HS-27A (cell line): ENCODE measurements at regions not wholly inside any gene's neighbourhood (a gene's known extent, or its start where the extent isn't known, plus 50 kb on each side); places are given as distances from the start of the nearest gene placed in this dataset.
"Not testable (repeated sequence)": the region's sequence is repeated elsewhere in the genome, so short reads cannot be mapped to it uniquely, and the experiment has no call there.

Source experiments
- DNase-seq: peaks from one replicate; pipeline ENCODE4 v3.0.0-alpha.2; 2012; ENCODE audit warnings: low read depth, missing footprints

- DNase-seq = no peak
Observed at GRCh38 chr2:175755656-175756386, 246.2 kb downstream of the LNPK start.

- DNase-seq = no peak
Observed at GRCh38 chr2:175755169-175755568, 246.9 kb downstream of the LNPK start.

DNA sequence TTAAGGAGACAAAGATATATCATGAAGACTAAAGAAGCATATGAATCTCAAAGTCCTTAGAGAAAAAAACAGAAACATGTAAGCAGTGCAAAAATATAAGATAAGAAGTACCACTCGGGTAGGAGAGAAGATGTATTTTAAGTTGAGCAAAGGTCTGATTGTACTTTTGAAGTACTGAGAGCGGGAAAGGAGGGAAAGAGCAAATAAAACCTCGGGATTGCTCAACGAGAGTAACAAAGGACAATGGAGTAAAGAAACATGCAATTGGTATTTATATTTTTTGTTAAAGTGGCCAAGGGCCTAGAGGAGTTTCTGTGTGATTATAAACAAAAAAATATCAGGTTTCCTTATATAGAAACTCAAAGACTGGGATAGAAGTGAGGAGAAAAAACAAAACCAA, 251.9 kb downstream of the LNPK start:
- no peak for DNase-seq

DNA sequence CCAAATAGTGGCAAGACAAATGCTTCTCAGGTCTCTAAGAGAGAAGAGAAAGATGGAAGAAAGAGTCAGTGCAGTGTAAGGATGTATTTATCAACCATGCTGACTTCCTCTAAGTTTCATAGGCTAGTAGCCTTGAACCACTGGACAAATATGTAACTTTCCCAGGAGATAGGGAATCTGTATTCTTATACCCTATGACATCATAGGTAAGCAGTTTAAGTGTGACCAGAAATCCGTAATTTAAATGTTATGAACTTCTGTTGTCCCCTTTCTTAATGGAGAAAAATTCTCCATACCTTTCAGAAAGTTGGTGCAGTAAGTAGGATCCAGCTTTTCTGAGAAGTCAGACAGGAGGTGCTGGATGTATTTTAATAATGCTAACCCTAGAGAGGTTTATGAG, 256.2 kb downstream of the LNPK start:
- no peak for DNase-seq

DNA sequence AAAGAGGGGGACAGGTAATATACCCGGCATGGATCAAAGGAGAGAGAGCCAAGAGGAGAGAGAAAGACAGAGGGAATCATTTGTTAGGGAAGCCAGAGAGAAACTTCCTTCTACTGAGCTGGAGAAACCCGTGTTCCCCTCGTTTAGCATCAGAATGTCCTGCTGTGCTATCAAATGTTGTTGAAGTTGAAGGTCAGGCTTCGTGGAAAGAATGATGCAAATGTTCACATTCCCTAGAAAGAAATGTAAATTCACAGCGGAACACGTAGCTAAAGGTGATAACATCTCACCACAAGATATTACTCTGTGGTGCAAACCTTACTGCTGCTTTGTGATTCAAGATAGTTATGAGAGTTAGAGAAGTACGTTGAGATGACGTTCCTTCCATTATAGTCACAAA, 258.1 kb downstream of the LNPK start:
- no peak for DNase-seq

GRCh38 chr2:175743011-175743410, 259.1 kb downstream of the LNPK start:
- DNase-seq = no peak

DNA sequence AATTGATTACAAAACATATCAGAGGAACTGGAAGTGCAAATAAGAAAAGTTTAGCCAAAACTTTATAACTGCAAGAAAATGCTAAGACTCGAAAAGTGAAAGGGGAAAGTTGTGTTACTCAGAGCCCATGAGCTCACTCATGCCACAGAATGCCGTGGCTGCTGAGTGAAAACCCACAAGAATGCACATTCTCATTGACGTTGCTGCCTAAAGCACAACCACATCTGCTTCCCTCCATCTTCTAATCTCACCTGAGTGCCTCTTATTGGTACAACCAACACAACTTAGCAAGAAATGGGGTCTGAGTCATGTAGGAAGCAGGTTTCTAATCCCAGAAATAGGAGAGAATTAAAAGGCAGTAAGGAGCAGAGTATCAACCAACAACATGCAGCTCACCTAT, 259.7 kb downstream of the LNPK start:
- peak; percentile 30 for DNase-seq

DNA sequence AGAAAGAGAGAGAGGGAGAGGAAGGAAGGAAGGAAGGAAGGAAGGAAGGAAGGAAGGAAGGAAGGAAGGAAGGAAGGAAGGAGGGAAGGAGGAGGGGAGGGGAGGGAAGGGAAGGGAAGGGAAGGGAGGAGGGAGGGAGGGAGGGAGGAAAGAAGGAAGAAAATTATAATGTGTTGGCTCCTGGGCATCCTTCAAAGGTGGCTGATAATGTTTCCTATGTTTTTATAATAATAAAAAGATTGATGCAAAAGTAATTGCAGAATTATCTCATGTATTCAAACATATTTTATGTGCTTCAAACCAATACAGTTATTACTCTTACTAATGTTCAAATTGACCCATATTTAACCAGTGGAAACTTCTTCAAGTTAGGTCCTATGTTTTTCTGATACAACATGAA, 260.9 kb downstream of the LNPK start:
- DNase-seq = no peak

DNA sequence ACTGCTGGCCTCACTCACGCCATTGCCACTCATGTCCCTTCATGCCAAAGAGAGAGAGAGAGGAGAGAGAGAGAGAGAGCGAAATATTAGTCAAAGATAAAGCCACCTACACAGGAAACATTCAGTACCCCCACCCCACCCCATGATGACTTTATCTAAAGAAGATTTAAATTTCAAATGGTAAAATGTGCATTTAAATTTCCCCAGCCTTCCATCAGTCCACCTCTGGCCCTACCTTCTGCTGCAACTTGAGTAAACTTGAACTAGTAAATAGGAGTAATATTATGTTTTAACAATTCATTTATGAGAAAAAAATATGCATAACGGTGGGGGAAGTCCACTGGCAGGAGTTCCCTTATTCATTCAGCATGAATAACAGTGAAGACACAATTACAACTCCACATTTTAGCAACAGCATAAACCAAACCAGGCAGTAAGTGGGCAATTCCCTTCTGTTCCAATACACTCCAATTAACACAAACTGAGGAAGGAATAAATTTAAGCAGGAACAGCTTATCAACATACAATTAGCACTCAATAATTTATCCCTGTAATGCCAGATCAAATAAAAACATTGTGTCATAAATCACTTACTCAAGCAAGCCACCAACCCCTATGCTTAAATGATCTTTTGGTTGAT, 264.2 kb downstream of the LNPK start:
- no peak for DNase-seq

DNA sequence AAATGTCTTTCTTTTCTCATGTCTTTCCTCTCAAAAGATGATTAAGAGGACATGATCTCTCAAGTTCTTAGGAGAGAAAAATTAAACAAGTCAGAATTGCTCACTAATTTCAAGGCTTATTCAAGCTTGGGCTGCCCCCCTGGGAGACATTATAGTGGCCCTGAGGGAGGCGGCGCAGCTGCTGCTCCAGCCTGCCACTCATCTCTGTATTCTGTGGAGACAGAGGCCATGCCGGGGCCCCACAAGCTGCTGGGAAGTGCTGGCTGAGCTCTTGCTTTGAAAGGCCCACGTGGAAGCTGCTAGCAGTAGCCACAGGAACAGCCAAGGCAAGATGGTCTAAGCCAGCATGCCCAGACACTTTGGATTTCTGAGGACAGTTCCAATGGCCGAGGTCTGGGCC, 267.4 kb downstream of the LNPK start:
- no peak for DNase-seq

DNA sequence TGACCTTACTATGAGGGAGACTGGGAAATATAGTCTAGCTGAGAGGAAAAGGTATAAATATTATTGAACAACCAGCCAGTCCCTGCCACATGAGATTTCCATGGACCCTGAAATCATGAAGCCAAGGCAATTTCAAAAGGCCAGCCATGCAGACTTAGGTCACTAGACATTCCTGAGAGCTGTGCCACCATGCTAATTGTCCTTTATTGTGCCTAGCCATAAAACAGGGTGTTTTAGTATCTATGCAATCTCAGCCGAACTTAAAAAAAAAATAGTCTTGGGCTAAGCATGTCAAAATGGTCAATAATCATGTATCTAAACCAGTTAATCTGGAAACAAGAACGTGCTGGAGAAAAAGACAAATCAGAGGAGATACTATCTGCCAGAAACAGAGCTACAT, 269.5 kb downstream of the LNPK start:
- DNase-seq = no peak

DNA sequence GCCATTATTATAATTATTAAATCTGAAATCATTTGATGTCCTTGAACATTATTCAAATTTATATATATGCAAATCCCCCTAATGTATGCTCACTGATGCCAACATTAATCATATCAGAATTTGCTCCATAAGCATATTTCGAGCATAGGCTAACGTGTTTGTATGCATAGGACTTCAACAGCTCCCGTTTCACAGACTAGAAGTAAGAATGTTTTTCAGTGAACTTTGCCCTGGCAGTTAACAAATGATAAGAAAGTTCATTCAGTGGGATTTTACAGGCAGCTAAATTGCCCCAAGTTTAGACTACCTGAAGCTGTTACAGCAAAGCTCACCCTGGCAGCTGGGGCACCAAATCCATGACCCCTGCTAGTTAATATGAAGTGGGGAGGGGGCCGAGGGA, 272.0 kb downstream of the LNPK start:
- DNase-seq = no peak

GRCh38 chr2:175729049-175729706, 272.9 kb downstream of the LNPK start:
- DNase-seq = no peak

GRCh38 chr2:175728032-175728431, 274.0 kb downstream of the LNPK start:
- no peak for DNase-seq

DNA sequence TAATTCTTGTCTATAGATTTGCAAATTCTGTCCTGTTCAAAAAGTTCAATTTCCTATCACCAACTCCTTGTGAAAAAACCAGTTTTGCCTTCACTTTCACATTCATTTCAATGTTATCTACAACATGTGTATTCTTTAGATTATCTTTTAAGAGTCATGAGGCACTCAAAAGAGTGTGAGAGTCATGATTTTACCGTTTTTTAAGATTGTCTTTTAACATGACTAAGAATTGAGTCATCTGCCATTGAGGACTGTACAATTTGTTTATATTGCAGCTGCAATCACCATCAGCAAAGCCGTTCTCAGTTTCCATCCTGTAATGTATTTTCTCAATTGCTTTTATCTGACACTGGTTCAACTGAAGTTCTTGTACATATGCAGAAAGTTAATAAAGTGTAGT, 275.8 kb downstream of the LNPK start:
- DNase-seq = peak; percentile 24

DNA sequence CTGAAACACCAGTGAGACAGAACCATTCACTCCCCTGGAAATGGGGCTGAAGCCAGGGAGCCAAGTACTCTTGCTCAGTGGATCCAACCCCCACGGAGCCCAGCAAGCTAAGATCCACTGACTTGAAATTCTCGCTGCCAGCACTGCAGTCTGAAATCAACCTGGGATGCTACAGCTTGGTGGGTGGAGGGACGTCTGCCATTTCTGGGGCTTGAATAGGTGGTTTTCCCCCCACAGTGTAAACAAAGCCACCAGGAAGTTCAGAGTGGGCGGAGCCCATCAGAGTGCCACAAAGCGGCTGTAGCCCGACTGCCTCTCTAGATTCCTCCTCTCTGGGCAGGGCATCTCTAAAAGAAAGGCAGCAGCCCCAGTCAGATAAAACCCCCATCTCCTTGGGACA, 292.8 kb downstream of the LNPK start:
- no peak for DNase-seq

GRCh38 chr2:175707322-175707721, 294.7 kb downstream of the LNPK start:
- DNase-seq = no peak

DNA sequence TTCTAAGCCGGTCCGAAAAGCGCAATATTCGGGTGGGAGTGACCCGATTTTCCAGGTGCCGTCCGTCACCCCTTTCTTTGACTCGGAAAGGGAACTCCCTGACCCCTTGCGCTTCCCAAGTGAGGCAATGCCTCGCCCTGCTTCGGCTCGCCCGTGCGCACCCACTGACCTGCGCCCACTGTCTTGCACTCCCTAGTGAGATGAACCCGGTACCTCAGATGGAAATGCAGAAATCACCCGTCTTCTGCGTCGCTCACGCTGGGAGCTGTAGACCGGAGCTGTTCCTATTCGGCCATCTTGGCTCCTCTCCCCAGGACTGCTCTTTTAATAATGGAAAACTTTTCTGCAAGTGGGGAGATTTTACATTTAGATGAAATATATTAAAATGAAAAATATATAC, 297.5 kb downstream of the LNPK start:
- not testable (repeated sequence) for DNase-seq

GRCh38 chr2:175698061-175698460, 304.0 kb downstream of the LNPK start:
- no peak for DNase-seq

DNA sequence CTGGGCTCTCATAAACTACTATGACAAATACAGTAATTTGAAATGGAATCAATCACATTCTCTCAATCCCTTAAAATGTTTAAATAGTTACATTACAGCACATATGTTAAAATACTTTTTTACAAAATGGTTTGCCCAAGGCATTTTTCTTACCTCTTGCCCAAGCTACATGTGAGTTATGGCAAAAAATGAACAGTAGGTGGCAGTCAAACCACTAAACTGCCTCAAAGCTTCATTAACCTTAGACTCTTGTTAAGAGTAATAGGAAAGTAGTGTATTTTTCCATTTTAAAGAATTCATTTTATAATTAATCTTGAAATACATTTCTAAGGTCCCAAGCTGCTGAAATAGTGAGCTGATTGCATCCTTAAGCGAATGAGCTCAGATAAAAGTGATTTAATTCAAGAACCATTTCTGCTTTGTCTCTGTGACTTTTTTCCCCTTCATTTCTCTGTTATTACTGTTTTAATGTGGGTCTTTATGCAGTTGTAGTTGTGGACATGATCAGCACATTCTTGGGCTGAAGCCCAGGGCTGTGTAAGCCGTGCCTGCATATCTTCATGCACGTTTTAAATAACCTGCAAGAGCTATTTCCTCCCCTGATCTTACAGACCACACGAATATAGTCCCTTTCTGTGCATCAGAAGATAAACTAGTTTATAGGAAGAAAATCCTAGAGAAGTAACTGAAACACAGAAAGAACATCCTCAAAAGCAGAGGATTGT, 311.8 kb downstream of the LNPK start:
- peak; percentile 26 for DNase-seq

DNA sequence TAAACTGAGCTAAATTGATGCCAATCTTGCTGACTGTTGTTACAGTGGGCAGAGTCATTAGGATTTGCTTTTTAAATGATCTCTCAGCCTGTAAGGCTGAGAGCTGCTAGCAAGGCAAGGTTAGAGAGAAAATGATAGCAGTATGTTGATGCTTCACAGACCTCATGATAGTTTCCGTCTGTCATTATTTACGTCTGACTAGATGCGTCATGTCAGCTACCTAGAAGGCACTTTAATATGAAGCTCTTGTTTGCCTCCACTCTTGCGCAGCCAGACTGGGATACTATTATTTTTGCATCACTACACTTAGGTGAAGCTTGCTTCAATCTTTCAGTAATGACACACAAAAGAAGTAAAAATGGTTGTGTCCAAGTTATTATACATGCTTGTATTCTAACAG, 313.8 kb downstream of the LNPK start:
- no peak for DNase-seq

DNA sequence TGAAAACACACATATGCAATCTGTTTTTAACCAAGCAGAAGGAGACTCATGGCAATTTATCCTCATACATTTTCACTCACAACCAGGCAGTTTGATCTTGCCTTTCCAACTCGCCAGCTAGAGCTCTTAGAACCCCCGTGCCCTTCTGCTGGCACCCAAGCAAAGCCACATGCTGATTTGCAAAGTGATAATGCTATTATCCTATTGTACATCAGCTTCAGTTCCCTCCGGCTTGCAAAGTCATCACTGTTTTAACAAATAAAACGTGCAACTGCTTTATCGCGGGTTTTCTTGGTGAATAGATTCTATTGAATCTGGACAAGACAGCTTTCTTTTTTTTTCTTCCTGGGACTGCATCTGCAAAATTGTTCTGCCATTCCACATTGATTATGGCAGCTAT, 314.6 kb downstream of the LNPK start:
- no peak for DNase-seq

- no peak for DNase-seq
Observed at GRCh38 chr2:175686002-175686401, 316.1 kb downstream of the LNPK start.
